Fibroblast of lung (primary cell): ENCODE measurements at regions not wholly inside any gene's neighbourhood (a gene's known extent, or its start where the extent isn't known, plus 50 kb on each side); places are given as distances from the start of the nearest gene placed in this dataset.

Experiments used
- EZH2 ChIP-seq: IDR thresholded peaks from 2 replicates; pipeline ENCODE4 v1.5.1; 2012; ENCODE audit warnings: low read length, control low read depth, mild to moderate bottlenecking; ENCODE audit errors: missing control alignments
- TF ChIP-seq, protein P1 (sequence below), 2 donors: IDR thresholded peaks in 1 of 2; conservative IDR thresholded peaks in 1 of 2; 1 replicate in 1 of 2; 2 replicates in 1 of 2; pipeline ENCODE4 v1.5.1; 2011 to 2012; ENCODE audit warnings: low read length in 2 of 2, control low read depth in 1 of 2, inconsistent platforms in 1 of 2, low read depth in 1 of 2, mild to moderate bottlenecking in 1 of 2

DNA sequence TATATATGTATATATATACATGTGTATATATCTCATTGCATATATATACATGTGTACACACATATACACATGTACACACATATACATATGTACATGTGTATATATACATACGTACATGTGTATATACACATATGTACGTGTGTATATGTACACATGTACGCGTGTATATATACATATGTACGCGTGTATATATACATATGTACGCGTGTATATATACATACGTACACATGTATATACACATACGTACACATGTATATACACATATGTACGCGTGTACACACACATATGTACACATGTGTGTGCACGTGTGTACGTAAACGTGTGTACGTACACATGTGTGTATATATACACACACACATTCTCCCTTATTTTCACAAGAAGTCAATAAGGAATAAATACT is 141.6 kb upstream of the TMCC3 start:
- TF ChIP-seq, protein P1, sequence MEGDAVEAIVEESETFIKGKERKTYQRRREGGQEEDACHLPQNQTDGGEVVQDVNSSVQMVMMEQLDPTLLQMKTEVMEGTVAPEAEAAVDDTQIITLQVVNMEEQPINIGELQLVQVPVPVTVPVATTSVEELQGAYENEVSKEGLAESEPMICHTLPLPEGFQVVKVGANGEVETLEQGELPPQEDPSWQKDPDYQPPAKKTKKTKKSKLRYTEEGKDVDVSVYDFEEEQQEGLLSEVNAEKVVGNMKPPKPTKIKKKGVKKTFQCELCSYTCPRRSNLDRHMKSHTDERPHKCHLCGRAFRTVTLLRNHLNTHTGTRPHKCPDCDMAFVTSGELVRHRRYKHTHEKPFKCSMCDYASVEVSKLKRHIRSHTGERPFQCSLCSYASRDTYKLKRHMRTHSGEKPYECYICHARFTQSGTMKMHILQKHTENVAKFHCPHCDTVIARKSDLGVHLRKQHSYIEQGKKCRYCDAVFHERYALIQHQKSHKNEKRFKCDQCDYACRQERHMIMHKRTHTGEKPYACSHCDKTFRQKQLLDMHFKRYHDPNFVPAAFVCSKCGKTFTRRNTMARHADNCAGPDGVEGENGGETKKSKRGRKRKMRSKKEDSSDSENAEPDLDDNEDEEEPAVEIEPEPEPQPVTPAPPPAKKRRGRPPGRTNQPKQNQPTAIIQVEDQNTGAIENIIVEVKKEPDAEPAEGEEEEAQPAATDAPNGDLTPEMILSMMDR (conservative IDR thresholded peaks at IDR 0.05 in 1 of 2, IDR thresholded peaks at IDR 0.05 in 1 of 2; ENCODE audit: low read depth in 1 of 2, low read length in 2 of 2), result no peak
- no peak for TF ChIP-seq EZH2
